ENCODE measurements at regions not wholly inside any gene's neighbourhood (a gene's known extent, or its start where the extent isn't known, plus 50 kb on each side); places are given as distances from the start of the nearest gene placed in this dataset.

DNA sequence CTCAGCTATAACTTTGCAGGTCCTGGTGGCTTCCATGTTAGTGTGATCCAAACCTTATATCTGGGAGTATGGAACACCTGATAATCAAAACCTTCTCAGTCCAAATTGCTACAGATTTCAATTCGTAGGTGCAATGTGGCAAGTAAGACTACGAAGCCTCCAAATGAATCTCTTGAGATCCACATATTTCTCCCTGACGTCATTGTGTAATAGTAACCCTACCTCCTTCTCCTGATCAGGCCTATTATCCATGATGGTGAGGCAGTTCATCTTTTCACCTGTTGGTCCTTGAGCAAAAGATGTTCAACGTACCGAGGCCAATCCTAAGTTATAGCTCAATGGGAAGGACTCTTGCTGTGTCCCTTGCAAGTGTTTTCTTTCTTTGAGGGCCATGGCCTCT, 115.9 kb upstream of the CHRM3 start:
- no TSS peak for BruUV-seq (replicated peaks)
- H3K27ac ChIP-seq (ENCODE audit: extremely low read depth, low read depth, low read length) = no peak overlapping the region
- in situ Hi-C loops (cut with MboI) (no loop called here), intact Hi-C loops (cut with micrococcal nuclease) (no loop called here)
- H3K9me1 ChIP-seq (ENCODE audit: control insufficient read depth, insufficient read depth, low read length) = no peaks in the 10 kb centered on the region
- DNase-seq (ENCODE audit: extremely low read depth in 1 of 4, low spot score in 3 of 4) = no peak
- no peak for ATAC-seq
- no peaks in the 10 kb centered on the region for H3K79me2 ChIP-seq (ENCODE audit: control insufficient read depth, insufficient read depth, low read length)
- CTCF ChIA-PET (ENCODE audit: low intra/inter-chr PET ratio) = no interaction called here
- H3K4me2 ChIP-seq (ENCODE audit: insufficient read depth, low read length) = no peak overlapping the region
- H3K9ac ChIP-seq (ENCODE audit: insufficient read depth in 1 of 2, low read depth in 2 of 2, low read length in 2 of 2) = no peak overlapping the region
- H3K9me3 ChIP-seq (replicated peaks; ENCODE audit: control insufficient read depth, insufficient read depth, low read depth, low read length) = no peaks in the 10 kb centered on the region
- no peaks in the 10 kb centered on the region for H3K27me3 ChIP-seq (ENCODE audit: control insufficient read depth in 2 of 2, insufficient read depth in 2 of 2, low read length in 2 of 2)
- WGBS (ENCODE audit: insufficient coverage, low coverage, missing lambda C conversion rate) = 5% methylated on average over 5 of the region's 5 CpGs
- no peak overlapping the region for H3K4me3 ChIP-seq
- H3K36me3 ChIP-seq (ENCODE audit: control insufficient read depth, insufficient read depth, low read length) = no peaks in the 10 kb centered on the region
- no peak overlapping the region for H2AFZ ChIP-seq (ENCODE audit: low read depth, low read length)
- FAIRE-seq = no peak
- no peaks in the 10 kb centered on the region for H3K4me1 ChIP-seq (replicated peaks in 1 of 2; ENCODE audit: control insufficient read depth in 2 of 2, insufficient read depth in 2 of 2, low read length in 2 of 2)
- POLR2A ChIA-PET = no interaction called here
- no peaks in the 10 kb centered on the region for H4K20me1 ChIP-seq (replicated peaks; ENCODE audit: control insufficient read depth, insufficient read depth, low read length)
- no peak for TF ChIP-seq SIN3B (IDR thresholded peaks at IDR 0.05; ENCODE audit: low read depth)
- TF ChIP-seq, protein P1, sequence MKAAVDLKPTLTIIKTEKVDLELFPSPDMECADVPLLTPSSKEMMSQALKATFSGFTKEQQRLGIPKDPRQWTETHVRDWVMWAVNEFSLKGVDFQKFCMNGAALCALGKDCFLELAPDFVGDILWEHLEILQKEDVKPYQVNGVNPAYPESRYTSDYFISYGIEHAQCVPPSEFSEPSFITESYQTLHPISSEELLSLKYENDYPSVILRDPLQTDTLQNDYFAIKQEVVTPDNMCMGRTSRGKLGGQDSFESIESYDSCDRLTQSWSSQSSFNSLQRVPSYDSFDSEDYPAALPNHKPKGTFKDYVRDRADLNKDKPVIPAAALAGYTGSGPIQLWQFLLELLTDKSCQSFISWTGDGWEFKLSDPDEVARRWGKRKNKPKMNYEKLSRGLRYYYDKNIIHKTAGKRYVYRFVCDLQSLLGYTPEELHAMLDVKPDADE (conservative IDR thresholded peaks at IDR 0.05; ENCODE audit: control insufficient read depth, low read depth, low read length) = no peak
- TF ChIP-seq, protein P2, sequence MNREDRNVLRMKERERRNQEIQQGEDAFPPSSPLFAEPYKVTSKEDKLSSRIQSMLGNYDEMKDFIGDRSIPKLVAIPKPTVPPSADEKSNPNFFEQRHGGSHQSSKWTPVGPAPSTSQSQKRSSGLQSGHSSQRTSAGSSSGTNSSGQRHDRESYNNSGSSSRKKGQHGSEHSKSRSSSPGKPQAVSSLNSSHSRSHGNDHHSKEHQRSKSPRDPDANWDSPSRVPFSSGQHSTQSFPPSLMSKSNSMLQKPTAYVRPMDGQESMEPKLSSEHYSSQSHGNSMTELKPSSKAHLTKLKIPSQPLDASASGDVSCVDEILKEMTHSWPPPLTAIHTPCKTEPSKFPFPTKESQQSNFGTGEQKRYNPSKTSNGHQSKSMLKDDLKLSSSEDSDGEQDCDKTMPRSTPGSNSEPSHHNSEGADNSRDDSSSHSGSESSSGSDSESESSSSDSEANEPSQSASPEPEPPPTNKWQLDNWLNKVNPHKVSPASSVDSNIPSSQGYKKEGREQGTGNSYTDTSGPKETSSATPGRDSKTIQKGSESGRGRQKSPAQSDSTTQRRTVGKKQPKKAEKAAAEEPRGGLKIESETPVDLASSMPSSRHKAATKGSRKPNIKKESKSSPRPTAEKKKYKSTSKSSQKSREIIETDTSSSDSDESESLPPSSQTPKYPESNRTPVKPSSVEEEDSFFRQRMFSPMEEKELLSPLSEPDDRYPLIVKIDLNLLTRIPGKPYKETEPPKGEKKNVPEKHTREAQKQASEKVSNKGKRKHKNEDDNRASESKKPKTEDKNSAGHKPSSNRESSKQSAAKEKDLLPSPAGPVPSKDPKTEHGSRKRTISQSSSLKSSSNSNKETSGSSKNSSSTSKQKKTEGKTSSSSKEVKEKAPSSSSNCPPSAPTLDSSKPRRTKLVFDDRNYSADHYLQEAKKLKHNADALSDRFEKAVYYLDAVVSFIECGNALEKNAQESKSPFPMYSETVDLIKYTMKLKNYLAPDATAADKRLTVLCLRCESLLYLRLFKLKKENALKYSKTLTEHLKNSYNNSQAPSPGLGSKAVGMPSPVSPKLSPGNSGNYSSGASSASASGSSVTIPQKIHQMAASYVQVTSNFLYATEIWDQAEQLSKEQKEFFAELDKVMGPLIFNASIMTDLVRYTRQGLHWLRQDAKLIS (CRISPR knock-in tag; IDR thresholded peaks at IDR 0.05) = no peak
- TF ChIP-seq, protein P3, sequence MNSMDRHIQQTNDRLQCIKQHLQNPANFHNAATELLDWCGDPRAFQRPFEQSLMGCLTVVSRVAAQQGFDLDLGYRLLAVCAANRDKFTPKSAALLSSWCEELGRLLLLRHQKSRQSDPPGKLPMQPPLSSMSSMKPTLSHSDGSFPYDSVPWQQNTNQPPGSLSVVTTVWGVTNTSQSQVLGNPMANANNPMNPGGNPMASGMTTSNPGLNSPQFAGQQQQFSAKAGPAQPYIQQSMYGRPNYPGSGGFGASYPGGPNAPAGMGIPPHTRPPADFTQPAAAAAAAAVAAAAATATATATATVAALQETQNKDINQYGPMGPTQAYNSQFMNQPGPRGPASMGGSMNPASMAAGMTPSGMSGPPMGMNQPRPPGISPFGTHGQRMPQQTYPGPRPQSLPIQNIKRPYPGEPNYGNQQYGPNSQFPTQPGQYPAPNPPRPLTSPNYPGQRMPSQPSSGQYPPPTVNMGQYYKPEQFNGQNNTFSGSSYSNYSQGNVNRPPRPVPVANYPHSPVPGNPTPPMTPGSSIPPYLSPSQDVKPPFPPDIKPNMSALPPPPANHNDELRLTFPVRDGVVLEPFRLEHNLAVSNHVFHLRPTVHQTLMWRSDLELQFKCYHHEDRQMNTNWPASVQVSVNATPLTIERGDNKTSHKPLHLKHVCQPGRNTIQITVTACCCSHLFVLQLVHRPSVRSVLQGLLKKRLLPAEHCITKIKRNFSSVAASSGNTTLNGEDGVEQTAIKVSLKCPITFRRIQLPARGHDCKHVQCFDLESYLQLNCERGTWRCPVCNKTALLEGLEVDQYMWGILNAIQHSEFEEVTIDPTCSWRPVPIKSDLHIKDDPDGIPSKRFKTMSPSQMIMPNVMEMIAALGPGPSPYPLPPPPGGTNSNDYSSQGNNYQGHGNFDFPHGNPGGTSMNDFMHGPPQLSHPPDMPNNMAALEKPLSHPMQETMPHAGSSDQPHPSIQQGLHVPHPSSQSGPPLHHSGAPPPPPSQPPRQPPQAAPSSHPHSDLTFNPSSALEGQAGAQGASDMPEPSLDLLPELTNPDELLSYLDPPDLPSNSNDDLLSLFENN (IDR thresholded peaks at IDR 0.05; ENCODE audit: low read depth in 2 of 2, low read length in 2 of 2) = no peak
- no peak for TF ChIP-seq PTBP1 (IDR thresholded peaks at IDR 0.05; ENCODE audit: low read depth, low read length)
- no peak for TF ChIP-seq COPS2 (conservative IDR thresholded peaks at IDR 0.05)
- no peak for TF ChIP-seq ASH1L (IDR thresholded peaks at IDR 0.05; ENCODE audit: borderline replicate concordance, low read depth, partially characterized antibody)
- no peak for TF ChIP-seq BRD4 (IDR thresholded peaks at IDR 0.05)
- no peak for TF ChIP-seq ARID1B (IDR thresholded peaks at IDR 0.05)
- TF ChIP-seq LEF1 (IDR thresholded peaks at IDR 0.05) = no peak
- TF ChIP-seq, protein P4, sequence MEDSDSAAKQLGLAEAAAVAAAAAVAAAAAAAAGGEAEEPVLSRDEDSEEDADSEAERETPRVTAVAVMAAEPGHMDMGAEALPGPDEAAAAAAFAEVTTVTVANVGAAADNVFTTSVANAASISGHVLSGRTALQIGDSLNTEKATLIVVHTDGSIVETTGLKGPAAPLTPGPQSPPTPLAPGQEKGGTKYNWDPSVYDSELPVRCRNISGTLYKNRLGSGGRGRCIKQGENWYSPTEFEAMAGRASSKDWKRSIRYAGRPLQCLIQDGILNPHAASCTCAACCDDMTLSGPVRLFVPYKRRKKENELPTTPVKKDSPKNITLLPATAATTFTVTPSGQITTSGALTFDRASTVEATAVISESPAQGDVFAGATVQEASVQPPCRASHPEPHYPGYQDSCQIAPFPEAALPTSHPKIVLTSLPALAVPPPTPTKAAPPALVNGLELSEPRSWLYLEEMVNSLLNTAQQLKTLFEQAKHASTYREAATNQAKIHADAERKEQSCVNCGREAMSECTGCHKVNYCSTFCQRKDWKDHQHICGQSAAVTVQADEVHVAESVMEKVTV (CRISPR knock-in tag; IDR thresholded peaks at IDR 0.05) = no peak
- no peak for TF ChIP-seq ZKSCAN1 (IDR thresholded peaks at IDR 0.05; ENCODE audit: low read depth, low read length)
- no peak for TF ChIP-seq ZNF584 (CRISPR knock-in tag; IDR thresholded peaks at IDR 0.05; ENCODE audit: low read depth)
- TF ChIP-seq ZFP30 (CRISPR knock-in tag; IDR thresholded peaks at IDR 0.05; ENCODE audit: borderline replicate concordance) = no peak

All from K562 (cell line).